ENCODE measurements at regions not wholly inside any gene's neighbourhood (a gene's known extent, or its start where the extent isn't known, plus 50 kb on each side); places are given as distances from the start of the nearest gene placed in this dataset.

- no peak for TF ChIP-seq CTCF (IDR thresholded peaks at IDR 0.05; ENCODE audit: low read depth, low read length)
- H3K4me3 ChIP-seq (ENCODE audit: low read depth, low read length) = no peak overlapping the region
- no peak for DNase-seq (ENCODE audit: low read depth, low spot score)
- in situ Hi-C loops (cut with HindIII; ENCODE audit: low sequenced_read_pairs) = no loop called here
These were observed 468.7 kb upstream of the C16orf82 start for GRCh38 chr16:26598061-26598460.

DNA sequence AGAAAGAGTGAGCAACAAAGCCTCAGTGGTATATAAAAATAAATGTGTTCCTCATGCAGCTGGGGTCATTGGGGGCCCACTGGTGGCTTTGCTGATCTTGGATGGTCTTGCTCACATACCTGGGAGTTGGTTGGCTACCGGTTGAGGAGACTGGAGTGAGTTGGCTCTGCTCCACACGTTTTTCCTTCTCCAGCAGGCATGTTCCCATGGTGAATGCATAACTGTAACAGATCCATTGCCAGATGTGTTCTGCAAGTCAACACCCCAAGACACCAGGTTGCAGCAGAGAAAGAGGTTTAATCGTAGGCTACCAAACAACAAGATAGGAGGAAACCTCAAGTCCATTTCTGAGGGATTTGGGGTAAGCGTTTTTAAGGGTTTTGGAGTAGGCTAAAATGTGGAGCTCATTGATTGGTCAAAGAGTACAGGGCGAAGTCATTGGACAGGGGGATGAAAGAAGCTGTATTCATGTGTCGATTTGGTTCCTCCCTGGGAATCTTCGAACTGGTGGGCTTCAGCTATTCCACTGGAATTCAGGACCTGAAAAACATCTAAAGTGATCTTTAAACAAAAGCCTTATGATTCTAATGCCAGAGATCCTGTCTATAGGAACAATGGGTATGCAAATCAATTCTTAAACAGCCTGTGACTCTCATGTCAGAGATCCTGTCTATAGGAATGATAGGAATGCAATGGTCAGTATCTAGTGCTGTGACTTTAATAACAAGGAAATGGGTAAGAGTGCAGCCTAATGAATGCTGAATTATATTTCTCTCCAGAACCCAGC, 467.5 kb upstream of the C16orf82 start:
- DNase-seq (ENCODE audit: low read depth, low spot score) = no peak
- no peak for TF ChIP-seq CTCF (IDR thresholded peaks at IDR 0.05; ENCODE audit: low read depth, low read length)
- in situ Hi-C loops (cut with HindIII; ENCODE audit: low sequenced_read_pairs) = no loop called here
- no peak overlapping the region for H3K4me3 ChIP-seq (ENCODE audit: low read depth, low read length)

DNA sequence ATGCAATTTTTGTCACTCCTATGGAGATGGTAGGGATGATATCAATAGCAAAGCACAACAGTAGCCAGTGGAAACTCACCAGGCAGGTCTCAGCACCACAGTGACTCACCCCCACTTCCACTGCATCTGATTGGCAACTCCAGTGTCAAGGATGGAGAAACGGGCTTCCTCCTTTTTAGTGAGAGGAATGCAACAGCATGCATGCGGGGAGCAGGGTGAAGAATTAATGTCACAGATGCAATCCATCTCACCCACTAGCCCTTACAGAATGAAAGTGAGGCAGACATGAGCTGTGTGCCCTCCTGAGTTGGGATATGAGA, 467.0 kb upstream of the C16orf82 start:
- TF ChIP-seq CTCF (IDR thresholded peaks at IDR 0.05; ENCODE audit: low read depth, low read length) = no peak
- in situ Hi-C loops (cut with HindIII; ENCODE audit: low sequenced_read_pairs) = no loop called here
- no peak for DNase-seq (ENCODE audit: low read depth, low spot score)

GRCh38 chr16:26601335-26601734, 465.4 kb upstream of the C16orf82 start:
- TF ChIP-seq CTCF (IDR thresholded peaks at IDR 0.05; ENCODE audit: low read depth, low read length) = no peak
- DNase-seq (ENCODE audit: low read depth, low spot score) = no peak
- in situ Hi-C loops (cut with HindIII; ENCODE audit: low sequenced_read_pairs) = no loop called here
- H3K4me3 ChIP-seq (ENCODE audit: low read depth, low read length) = no peak overlapping the region

More for the DNA sequence above, 467.0 kb upstream of the C16orf82 start:
- no peak overlapping the region for H3K4me3 ChIP-seq (ENCODE audit: low read depth, low read length)

DNA sequence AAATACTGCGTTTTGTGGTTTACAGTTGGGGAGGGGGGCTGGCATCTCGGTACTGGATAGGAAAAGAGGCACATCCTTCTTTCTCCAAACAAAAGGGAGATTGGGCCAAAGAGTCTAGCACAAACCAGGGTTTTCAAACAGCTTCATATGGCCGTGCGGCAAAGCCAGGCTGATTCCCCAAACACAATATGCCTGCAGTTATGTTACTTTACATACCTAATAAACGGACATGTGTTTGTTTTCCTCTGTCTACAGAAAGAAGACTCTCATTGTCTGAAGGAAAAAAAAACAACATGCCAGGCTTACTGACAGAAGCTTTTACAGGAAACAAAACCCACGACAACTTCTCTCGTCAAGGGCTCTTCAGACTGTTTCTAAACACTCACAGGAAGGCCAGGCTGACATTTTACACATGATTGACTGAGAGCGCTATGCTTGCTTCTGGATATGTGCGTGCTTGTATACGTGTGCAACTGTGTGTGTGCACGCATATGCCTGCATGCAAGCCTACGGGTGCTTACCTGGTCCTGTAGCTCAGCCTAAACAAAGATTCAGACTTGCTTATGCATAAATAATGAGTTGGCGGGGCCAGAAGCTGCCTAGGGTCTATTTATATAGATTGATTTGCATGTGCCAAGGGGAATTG, 461.0 kb upstream of the C16orf82 start:
- in situ Hi-C loops (cut with HindIII; ENCODE audit: low sequenced_read_pairs) = no loop called here
- DNase-seq (ENCODE audit: low read depth, low spot score) = no peak
- no peak overlapping the region for H3K4me3 ChIP-seq (ENCODE audit: low read depth, low read length)
- no peak for TF ChIP-seq CTCF (IDR thresholded peaks at IDR 0.05; ENCODE audit: low read depth, low read length)

DNA sequence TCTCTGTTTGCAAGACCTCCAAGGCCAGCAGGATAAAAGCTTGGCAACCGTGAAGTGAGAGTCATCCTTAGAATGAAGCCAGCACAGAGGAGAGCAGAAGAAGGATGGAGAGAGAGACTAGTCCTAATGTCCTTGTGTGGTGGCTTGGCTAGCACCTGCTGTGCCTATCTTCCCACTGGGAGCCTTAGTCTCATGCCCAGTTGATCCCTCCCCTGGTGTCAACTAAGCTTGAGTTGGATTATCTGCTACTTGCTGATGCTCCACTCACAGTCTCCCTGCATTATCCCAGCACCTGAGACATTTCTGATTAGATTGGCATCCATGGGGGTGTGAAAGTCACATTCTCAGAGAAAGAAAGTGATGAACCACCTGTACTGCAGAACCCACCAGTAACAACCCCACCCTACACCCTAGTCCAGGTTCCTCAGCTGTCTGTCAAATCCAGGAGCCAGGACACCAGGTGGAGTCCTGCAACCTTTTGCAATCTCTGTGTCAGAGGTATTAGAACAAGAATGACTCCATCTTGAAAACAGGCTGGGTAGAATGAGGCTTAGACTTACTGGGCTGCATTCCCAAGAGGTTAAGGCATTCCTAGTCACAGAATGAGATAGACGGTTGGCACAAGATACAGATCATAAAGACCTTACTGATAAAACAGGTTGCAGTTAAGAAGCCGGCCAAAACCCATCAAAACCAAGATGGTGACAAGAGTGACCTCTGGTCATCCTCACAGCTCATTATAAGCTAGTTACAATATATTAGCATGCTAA, 460.2 kb upstream of the C16orf82 start:
- DNase-seq (ENCODE audit: low read depth, low spot score) = no peak
- in situ Hi-C loops (cut with HindIII; ENCODE audit: low sequenced_read_pairs) = no loop called here
- no peak overlapping the region for H3K4me3 ChIP-seq (ENCODE audit: low read depth, low read length)
- no peak for TF ChIP-seq CTCF (IDR thresholded peaks at IDR 0.05; ENCODE audit: low read depth, low read length)

Measured in astrocyte of the spinal cord (primary cell).